Transverse colon (tissue), 4 donors: ENCODE measurements at regions not wholly inside any gene's neighbourhood (a gene's known extent, or its start where the extent isn't known, plus 50 kb on each side); places are given as distances from the start of the nearest gene placed in this dataset.

Experiments used
- CTCF ChIP-seq, 5 experiments: fragments of 200-600 bp in 3 of 5; fragments of 450-650 bp in 2 of 5; sonication (generic) in 3 of 5; IDR thresholded peaks; 1 replicate in 2 of 5; 2 replicates in 3 of 5; pipeline ENCODE4 v1.5.1; 2016 to 2017; ENCODE audit warnings: antibody characterized with exemption in 5 of 5, inconsistent platforms in 3 of 5, mild to moderate bottlenecking in 2 of 5, moderate library complexity in 1 of 5
- POLR2AphosphoS5 ChIP-seq, 3 donors: sonication (generic); formaldehyde crosslinking; IDR thresholded peaks; one replicate each; pipeline ENCODE4 v1.6.1; 2016; ENCODE audit warnings: antibody characterized with exemption in 3 of 3

GRCh38 chr14:53692885-53693284 is 263.7 kb downstream of the BMP4 start:
- TF ChIP-seq CTCF (IDR thresholded peaks at IDR 0.05) (no peak), POLR2AphosphoS5 (IDR thresholded peaks at IDR 0.05) (no peak)
